ENCODE measurements at regions not wholly inside any gene's neighbourhood (a gene's known extent, or its start where the extent isn't known, plus 50 kb on each side); places are given as distances from the start of the nearest gene placed in this dataset.
A peak's percentile ranks its signal among the peaks of the same experiment; 100 is the strongest.

GRCh38 chr6:156379392-156380289, 397.5 kb upstream of the ARID1B start:
- no peak for TF ChIP-seq CTCF (IDR thresholded peaks at IDR 0.05; ENCODE audit: borderline replicate concordance, insufficient read depth, low read depth, low read length)
- no peak overlapping the region for H3K4me3 ChIP-seq (ENCODE audit: low read depth, low read length)

DNA sequence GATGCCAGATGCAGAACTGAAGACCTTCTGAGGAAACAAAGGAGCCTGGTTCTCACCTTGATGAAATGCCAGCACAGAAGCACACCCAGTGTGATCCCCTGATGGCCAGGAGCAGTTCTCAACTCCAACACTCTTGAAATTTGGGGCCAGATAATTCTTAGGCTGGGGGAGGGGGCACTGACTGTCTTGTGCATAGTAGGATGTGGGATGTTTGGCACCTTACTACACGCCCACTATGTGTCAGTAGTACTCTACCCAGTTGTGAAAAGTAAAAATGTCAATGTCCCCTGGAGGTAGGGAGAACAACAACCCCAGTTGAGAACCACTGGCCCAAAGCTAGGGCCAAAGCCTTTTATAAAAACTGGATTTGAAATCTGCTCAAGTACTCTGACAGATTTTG, 398.3 kb upstream of the ARID1B start:
- H3K4me3 ChIP-seq (ENCODE audit: low read depth, low read length), result no peak overlapping the region
- peak; percentile 22; the same call in 1 of the 2 replicates for TF ChIP-seq CTCF (IDR thresholded peaks at IDR 0.05; ENCODE audit: borderline replicate concordance, insufficient read depth, low read depth, low read length)

DNA sequence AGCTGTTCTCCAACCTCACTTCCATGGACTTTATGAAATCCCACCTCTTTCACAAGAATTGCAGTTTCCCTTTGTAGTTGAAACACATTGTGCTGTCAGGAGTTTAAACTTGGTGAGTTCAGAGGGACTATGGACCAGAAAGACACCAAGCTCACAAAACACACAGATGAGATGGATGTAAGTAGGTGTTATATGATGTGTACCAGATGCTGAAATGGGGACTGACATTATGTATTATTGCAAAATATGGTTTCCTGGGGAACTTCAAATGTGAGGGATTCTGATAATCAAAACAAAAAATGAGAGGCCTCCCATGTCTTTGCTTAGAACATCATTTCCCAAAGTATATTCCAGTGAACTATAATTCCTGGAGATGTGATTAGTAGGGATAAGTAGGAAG, 401.1 kb upstream of the ARID1B start:
- TF ChIP-seq CTCF (IDR thresholded peaks at IDR 0.05; ENCODE audit: borderline replicate concordance, insufficient read depth, low read depth, low read length), result no peak
- H3K4me3 ChIP-seq (ENCODE audit: low read depth, low read length), result no peak overlapping the region

- TF ChIP-seq CTCF (IDR thresholded peaks at IDR 0.05; ENCODE audit: borderline replicate concordance, insufficient read depth, low read depth, low read length), result peak; percentile 34; the same call in 1 of the 2 replicates
- H3K4me3 ChIP-seq (ENCODE audit: low read depth, low read length), result no peak overlapping the region
These were observed 417.3 kb upstream of the ARID1B start for GRCh38 chr6:156359912-156360311.

DNA sequence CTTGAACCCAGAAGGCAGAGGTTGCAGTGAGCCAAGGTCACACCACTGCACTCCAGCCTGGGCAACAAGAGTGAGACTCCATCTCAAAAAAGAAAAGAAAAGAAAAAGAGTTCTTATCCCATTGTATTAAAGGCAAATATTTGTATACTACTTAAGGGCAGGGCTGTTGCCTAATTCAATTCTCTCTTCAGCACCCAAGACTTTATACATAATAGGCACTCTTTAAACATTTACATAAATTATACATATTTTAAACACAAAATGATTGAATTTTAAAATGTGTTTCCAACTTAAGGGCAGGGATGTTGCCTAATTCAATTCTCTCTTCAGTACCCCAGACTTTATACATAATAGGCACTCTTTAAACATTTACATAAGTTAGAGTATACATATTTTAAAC, 424.3 kb upstream of the ARID1B start:
- no peak overlapping the region for H3K4me3 ChIP-seq (ENCODE audit: low read depth, low read length)
- TF ChIP-seq CTCF (IDR thresholded peaks at IDR 0.05; ENCODE audit: borderline replicate concordance, insufficient read depth, low read depth, low read length), result no peak

GRCh38 chr6:156351346-156351966, 425.7 kb upstream of the ARID1B start:
- TF ChIP-seq CTCF (IDR thresholded peaks at IDR 0.05; ENCODE audit: borderline replicate concordance, insufficient read depth, low read depth, low read length), result no peak
- H3K4me3 ChIP-seq (ENCODE audit: low read depth, low read length), result no peak overlapping the region

DNA sequence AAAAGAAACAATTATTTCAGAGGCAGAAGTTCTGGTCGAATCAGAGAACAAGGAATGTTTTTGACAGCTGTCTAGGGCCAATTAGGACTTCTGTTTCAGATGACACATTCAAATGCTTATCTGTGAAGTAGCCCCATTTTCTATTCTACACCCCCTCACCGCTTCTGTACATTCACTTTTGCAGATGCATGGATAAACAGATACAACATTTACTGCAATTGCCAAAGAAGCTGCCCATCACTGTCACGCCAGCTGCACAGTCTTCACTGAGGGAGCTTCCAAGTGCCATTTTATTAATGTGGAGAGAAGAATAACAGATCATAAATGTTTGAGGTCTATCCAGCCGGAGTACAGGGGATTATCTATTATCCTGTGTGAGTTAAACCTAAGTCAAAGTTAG, 426.8 kb upstream of the ARID1B start:
- no peak for TF ChIP-seq CTCF (IDR thresholded peaks at IDR 0.05; ENCODE audit: borderline replicate concordance, insufficient read depth, low read depth, low read length)

More for the DNA sequence above, 426.8 kb upstream of the ARID1B start:
- no peak overlapping the region for H3K4me3 ChIP-seq (ENCODE audit: low read depth, low read length)
